B cell (primary cell): ENCODE measurements at regions not wholly inside any gene's neighbourhood (a gene's known extent, or its start where the extent isn't known, plus 50 kb on each side); places are given as distances from the start of the nearest gene placed in this dataset.

Source experiments
- EZH2 ChIP-seq: IDR thresholded peaks from 2 replicates; pipeline ENCODE4 v1.6.1; 2012; ENCODE audit warnings: borderline replicate concordance, low read depth, mild to moderate bottlenecking, moderate library complexity, low read length; ENCODE audit not compliant: insufficient read depth, poor library complexity, severe bottlenecking
- TF ChIP-seq, protein P1 (sequence below): fragments of 200-600 bp; IDR thresholded peaks from one replicate; pipeline ENCODE4 v1.8.0; 2022; ENCODE audit warnings: antibody characterized with exemption, mild to moderate bottlenecking

DNA sequence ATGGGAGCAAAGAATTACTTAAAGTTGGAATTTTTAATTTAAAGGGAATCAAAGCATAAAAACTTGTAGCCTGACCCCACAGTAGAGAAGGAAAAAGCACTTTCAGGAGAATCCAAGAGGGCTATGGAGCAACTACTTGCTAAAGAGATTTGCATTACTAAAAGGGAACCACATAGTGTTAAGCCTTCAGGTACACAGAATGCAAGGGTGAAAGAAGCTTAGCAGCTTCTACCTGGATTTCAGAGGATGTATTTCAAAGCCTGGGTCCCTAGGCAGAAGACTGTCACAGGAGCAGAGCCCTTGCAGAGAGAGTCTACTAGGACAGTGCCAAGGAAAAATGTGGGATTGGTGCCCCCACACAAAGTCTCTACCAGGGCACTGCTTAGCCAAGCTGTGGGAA lies 575.0 kb downstream of the GBE1 start:
- TF ChIP-seq, protein P1, sequence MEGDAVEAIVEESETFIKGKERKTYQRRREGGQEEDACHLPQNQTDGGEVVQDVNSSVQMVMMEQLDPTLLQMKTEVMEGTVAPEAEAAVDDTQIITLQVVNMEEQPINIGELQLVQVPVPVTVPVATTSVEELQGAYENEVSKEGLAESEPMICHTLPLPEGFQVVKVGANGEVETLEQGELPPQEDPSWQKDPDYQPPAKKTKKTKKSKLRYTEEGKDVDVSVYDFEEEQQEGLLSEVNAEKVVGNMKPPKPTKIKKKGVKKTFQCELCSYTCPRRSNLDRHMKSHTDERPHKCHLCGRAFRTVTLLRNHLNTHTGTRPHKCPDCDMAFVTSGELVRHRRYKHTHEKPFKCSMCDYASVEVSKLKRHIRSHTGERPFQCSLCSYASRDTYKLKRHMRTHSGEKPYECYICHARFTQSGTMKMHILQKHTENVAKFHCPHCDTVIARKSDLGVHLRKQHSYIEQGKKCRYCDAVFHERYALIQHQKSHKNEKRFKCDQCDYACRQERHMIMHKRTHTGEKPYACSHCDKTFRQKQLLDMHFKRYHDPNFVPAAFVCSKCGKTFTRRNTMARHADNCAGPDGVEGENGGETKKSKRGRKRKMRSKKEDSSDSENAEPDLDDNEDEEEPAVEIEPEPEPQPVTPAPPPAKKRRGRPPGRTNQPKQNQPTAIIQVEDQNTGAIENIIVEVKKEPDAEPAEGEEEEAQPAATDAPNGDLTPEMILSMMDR, result no peak
- TF ChIP-seq EZH2, result no peak
